Hepatocyte (in vitro differentiated cells): ENCODE measurements at regions not wholly inside any gene's neighbourhood (a gene's known extent, or its start where the extent isn't known, plus 50 kb on each side); places are given as distances from the start of the nearest gene placed in this dataset.

Source experiments
- CTCF ChIP-seq: fragments of 200-600 bp; sonication (generic); IDR thresholded peaks from 2 replicates; pipeline ENCODE4 v1.5.1; 2016; ENCODE audit warnings: antibody characterized with exemption, mild to moderate bottlenecking; ENCODE audit not compliant: poor library complexity
- EZH2 ChIP-seq: fragments of 200-600 bp; sonication (generic); IDR thresholded peaks from 2 replicates; pipeline ENCODE4 v1.6.1; 2016; ENCODE audit warnings: antibody characterized with exemption, mild to moderate bottlenecking, borderline replicate concordance

DNA sequence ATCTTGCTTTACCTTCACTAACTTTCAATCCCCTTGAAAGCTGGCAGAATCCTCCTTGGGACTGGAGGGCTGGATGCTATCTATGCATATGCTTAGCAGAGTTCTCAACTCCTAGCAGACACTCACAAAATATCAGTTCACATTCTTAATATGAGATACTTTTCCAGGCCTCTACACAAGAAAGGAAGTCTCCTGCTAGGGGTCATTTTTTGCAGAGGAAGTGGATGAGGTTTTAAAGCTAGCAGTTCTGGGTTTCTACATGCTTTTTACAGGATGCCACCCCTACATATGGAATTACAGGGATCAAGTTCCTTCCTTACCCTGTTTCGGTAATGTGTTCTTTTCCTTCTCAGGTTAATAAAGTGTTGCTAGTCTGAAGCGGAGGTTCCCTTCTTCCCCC, 206.3 kb upstream of the TP63 start:
- TF ChIP-seq CTCF (no peak), EZH2 (no peak)
